SH-SY5Y (cell line): ENCODE measurements at regions not wholly inside any gene's neighbourhood (a gene's known extent, or its start where the extent isn't known, plus 50 kb on each side); places are given as distances from the start of the nearest gene placed in this dataset.

ENCODE experiments used
- GATA2 ChIP-seq: IDR thresholded peaks from 2 replicates; pipeline ENCODE4 v1.6.1; 2011; ENCODE audit warnings: mild to moderate bottlenecking, low read depth, low read length
- GATA3 ChIP-seq: IDR thresholded peaks from 2 replicates; pipeline ENCODE4 v1.6.1; 2011; ENCODE audit warnings: low read depth, mild to moderate bottlenecking, low read length, moderate library complexity

GRCh38 chr15:91374336-91374735 is 274.3 kb downstream of the SV2B start:
- TF ChIP-seq GATA2 (no peak), GATA3 (no peak)
